ENCODE measurements at regions not wholly inside any gene's neighbourhood (a gene's known extent, or its start where the extent isn't known, plus 50 kb on each side); places are given as distances from the start of the nearest gene placed in this dataset.

- CTCF ChIA-PET, result no interaction called here
- no peak for DNase-seq (ENCODE audit: low read depth, low spot score)
- no peak overlapping the region for H3K27ac ChIP-seq (ENCODE audit: low read depth, low read length)
- no peak overlapping the region for H3K4me3 ChIP-seq (ENCODE audit: low read depth, low read length)
- H3K9me3 ChIP-seq (ENCODE audit: control insufficient read depth, insufficient read depth, low read length), result no peaks in the 10 kb centered on the region
- TF ChIP-seq, protein P1, sequence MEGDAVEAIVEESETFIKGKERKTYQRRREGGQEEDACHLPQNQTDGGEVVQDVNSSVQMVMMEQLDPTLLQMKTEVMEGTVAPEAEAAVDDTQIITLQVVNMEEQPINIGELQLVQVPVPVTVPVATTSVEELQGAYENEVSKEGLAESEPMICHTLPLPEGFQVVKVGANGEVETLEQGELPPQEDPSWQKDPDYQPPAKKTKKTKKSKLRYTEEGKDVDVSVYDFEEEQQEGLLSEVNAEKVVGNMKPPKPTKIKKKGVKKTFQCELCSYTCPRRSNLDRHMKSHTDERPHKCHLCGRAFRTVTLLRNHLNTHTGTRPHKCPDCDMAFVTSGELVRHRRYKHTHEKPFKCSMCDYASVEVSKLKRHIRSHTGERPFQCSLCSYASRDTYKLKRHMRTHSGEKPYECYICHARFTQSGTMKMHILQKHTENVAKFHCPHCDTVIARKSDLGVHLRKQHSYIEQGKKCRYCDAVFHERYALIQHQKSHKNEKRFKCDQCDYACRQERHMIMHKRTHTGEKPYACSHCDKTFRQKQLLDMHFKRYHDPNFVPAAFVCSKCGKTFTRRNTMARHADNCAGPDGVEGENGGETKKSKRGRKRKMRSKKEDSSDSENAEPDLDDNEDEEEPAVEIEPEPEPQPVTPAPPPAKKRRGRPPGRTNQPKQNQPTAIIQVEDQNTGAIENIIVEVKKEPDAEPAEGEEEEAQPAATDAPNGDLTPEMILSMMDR (IDR thresholded peaks at IDR 0.05; ENCODE audit: low read depth, low read length), result no peak
- no peaks in the 10 kb centered on the region for H3K27me3 ChIP-seq (ENCODE audit: control insufficient read depth, insufficient read depth, low read length)
- POLR2A ChIA-PET, result no interaction called here
These were observed 66.7 kb upstream of the TSHZ2 start for GRCh38 chr20:52905241-52905994.

- Histone ChIP-seq H3K4me3 (ENCODE audit: low read depth, low read length) (no peak overlapping the region), H3K27ac (ENCODE audit: low read depth, low read length) (no peak overlapping the region), H3K9me3 (ENCODE audit: control insufficient read depth, insufficient read depth, low read length) (no peaks in the 10 kb centered on the region), H3K27me3 (ENCODE audit: control insufficient read depth, insufficient read depth, low read length) (no peaks in the 10 kb centered on the region)
- no peak for DNase-seq (ENCODE audit: low read depth, low spot score)
- POLR2A ChIA-PET, result no interaction called here
- CTCF ChIA-PET, result no interaction called here
- TF ChIP-seq, protein P1 (IDR thresholded peaks at IDR 0.05; ENCODE audit: low read depth, low read length), result no peak
These were observed 67.3 kb upstream of the TSHZ2 start for GRCh38 chr20:52904837-52905236.

- Histone ChIP-seq H3K27me3 (ENCODE audit: control insufficient read depth, insufficient read depth, low read length) (no peaks in the 10 kb centered on the region), H3K9me3 (ENCODE audit: control insufficient read depth, insufficient read depth, low read length) (no peaks in the 10 kb centered on the region), H3K27ac (ENCODE audit: low read depth, low read length) (no peak overlapping the region), H3K4me3 (ENCODE audit: low read depth, low read length) (no peak overlapping the region)
- ChIA-PET POLR2A (no interaction called here), CTCF (no interaction called here)
- DNase-seq (ENCODE audit: low read depth, low spot score), result no peak
- TF ChIP-seq, protein P1 (IDR thresholded peaks at IDR 0.05; ENCODE audit: low read depth, low read length), result no peak
These were observed 73.0 kb upstream of the TSHZ2 start for GRCh38 chr20:52899041-52899608.

DNA sequence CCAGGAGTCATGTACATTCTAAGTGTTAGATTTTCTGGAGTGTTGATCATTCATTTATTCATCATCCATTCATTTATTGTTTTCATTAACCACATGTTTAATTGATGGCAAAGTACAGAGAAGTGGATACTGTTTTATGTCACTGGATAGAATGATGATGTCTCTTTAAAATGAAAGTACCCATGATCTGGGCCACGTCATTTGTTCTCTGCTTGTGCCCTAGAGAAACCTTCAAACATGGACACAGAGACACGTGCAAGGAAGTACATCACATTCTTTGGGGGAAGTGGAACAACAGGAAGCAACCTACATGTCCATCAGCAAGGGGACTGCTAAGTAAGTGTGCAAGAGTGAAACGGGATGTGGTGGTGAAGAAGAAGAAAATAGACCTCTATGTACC is 75.8 kb upstream of the TSHZ2 start:
- POLR2A ChIA-PET, result no interaction called here
- no peak overlapping the region for H3K27ac ChIP-seq (ENCODE audit: low read depth, low read length)
- TF ChIP-seq, protein P1 (IDR thresholded peaks at IDR 0.05; ENCODE audit: low read depth, low read length), result no peak
- no peak overlapping the region for H3K4me3 ChIP-seq (ENCODE audit: low read depth, low read length)
- H3K9me3 ChIP-seq (ENCODE audit: control insufficient read depth, insufficient read depth, low read length), result no peaks in the 10 kb centered on the region
- DNase-seq (ENCODE audit: low read depth, low spot score), result no peak
- CTCF ChIA-PET, result no interaction called here
- H3K27me3 ChIP-seq (ENCODE audit: control insufficient read depth, insufficient read depth, low read length), result no peaks in the 10 kb centered on the region

DNA sequence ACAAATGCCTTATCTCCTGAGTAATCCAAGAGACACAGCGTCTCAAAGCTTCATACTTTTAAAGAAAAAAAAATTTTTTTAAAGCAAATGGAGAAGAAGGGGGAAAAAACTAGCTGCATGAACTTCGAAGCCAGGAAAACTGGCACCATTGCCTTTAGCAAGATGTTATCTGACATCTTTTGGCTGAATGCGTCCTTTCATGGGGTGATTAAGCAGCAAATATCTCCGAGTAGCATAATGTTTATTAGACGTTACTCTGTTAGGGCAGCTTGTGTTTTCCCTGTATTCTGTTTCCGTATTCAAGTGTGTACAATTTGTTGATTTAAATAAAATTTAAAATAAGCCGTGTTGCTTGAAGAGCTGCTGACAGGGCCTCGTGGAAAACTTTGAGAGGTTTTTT is 76.5 kb upstream of the TSHZ2 start:
- no peak for DNase-seq (ENCODE audit: low read depth, low spot score)
- TF ChIP-seq, protein P1 (IDR thresholded peaks at IDR 0.05; ENCODE audit: low read depth, low read length), result no peak
- no peaks in the 10 kb centered on the region for H3K27me3 ChIP-seq (ENCODE audit: control insufficient read depth, insufficient read depth, low read length)
- no peaks in the 10 kb centered on the region for H3K9me3 ChIP-seq (ENCODE audit: control insufficient read depth, insufficient read depth, low read length)
- ChIA-PET CTCF (no interaction called here), POLR2A (no interaction called here)
- H3K27ac ChIP-seq (ENCODE audit: low read depth, low read length), result no peak overlapping the region
- no peak overlapping the region for H3K4me3 ChIP-seq (ENCODE audit: low read depth, low read length)

Measured in AG04450 (cell line).